ENCODE measurements at regions not wholly inside any gene's neighbourhood (a gene's known extent, or its start where the extent isn't known, plus 50 kb on each side); places are given as distances from the start of the nearest gene placed in this dataset.

GRCh38 chr2:18325118-18325517 lies 235.3 kb downstream of the RDH14 start:
- H3K9ac ChIP-seq = no peak overlapping the region
- no peak overlapping the region for H2AFZ ChIP-seq
- no peaks in the 10 kb centered on the region for H3K9me3 ChIP-seq (ENCODE audit: control insufficient read depth, low read length)
- no peaks in the 10 kb centered on the region for H3K79me2 ChIP-seq
- no peaks in the 10 kb centered on the region for H3K27me3 ChIP-seq (ENCODE audit: control insufficient read depth, insufficient read depth, low read length)
- no peaks in the 10 kb centered on the region for H3K4me1 ChIP-seq
- H3K4me3 ChIP-seq (ENCODE audit: low read depth, low read length) = no peak overlapping the region
- no peaks in the 10 kb centered on the region for H3K36me3 ChIP-seq (ENCODE audit: control insufficient read depth, insufficient read depth, low read length)
- no peak for TF ChIP-seq CTCF (IDR thresholded peaks at IDR 0.05)
- H3K4me2 ChIP-seq (ENCODE audit: low read length) = no peak overlapping the region
- no peak overlapping the region for H3K27ac ChIP-seq

GRCh38 chr2:18319987-18320386 lies 240.5 kb downstream of the RDH14 start:
- no peaks in the 10 kb centered on the region for H3K9me3 ChIP-seq (ENCODE audit: control insufficient read depth, low read length)
- no peaks in the 10 kb centered on the region for H3K27me3 ChIP-seq (ENCODE audit: control insufficient read depth, insufficient read depth, low read length)
- no peak overlapping the region for H3K9ac ChIP-seq

GRCh38 chr2:18317017-18317416 lies 243.4 kb downstream of the RDH14 start:
- Histone ChIP-seq H3K79me2 (no peaks in the 10 kb centered on the region), H3K27ac (no peak overlapping the region), H3K27me3 (ENCODE audit: control insufficient read depth, insufficient read depth, low read length) (no peaks in the 10 kb centered on the region), H3K4me3 (ENCODE audit: low read depth, low read length) (no peak overlapping the region), H3K4me1 (no peaks in the 10 kb centered on the region), H3K9me3 (ENCODE audit: control insufficient read depth, low read length) (no peaks in the 10 kb centered on the region), H3K9ac (no peak overlapping the region), H3K36me3 (ENCODE audit: control insufficient read depth, insufficient read depth, low read length) (no peaks in the 10 kb centered on the region), H3K4me2 (ENCODE audit: low read length) (no peak overlapping the region), H2AFZ (no peak overlapping the region)
- TF ChIP-seq CTCF (IDR thresholded peaks at IDR 0.05) = no peak

More at GRCh38 chr2:18319987-18320386, 240.5 kb downstream of the RDH14 start:
- Histone ChIP-seq H2AFZ (no peak overlapping the region), H3K79me2 (no peaks in the 10 kb centered on the region), H3K4me3 (ENCODE audit: low read depth, low read length) (no peak overlapping the region), H3K36me3 (ENCODE audit: control insufficient read depth, insufficient read depth, low read length) (no peaks in the 10 kb centered on the region), H3K4me2 (ENCODE audit: low read length) (no peak overlapping the region), H3K27ac (no peak overlapping the region), H3K4me1 (no peaks in the 10 kb centered on the region)
- no peak for TF ChIP-seq CTCF (IDR thresholded peaks at IDR 0.05)

- H3K4me2 ChIP-seq (ENCODE audit: low read length) = no peak overlapping the region
- no peak for TF ChIP-seq CTCF (IDR thresholded peaks at IDR 0.05)
- no peaks in the 10 kb centered on the region for H3K36me3 ChIP-seq (ENCODE audit: control insufficient read depth, insufficient read depth, low read length)
- H2AFZ ChIP-seq = no peak overlapping the region
- H3K27me3 ChIP-seq (ENCODE audit: control insufficient read depth, insufficient read depth, low read length) = no peaks in the 10 kb centered on the region
- no peak overlapping the region for H3K4me3 ChIP-seq (ENCODE audit: low read depth, low read length)
- no peaks in the 10 kb centered on the region for H3K79me2 ChIP-seq
- no peaks in the 10 kb centered on the region for H3K9me3 ChIP-seq (ENCODE audit: control insufficient read depth, low read length)
- no peak overlapping the region for H3K27ac ChIP-seq
- H3K9ac ChIP-seq = no peak overlapping the region
- H3K4me1 ChIP-seq = no peaks in the 10 kb centered on the region
These were observed 247.6 kb downstream of the RDH14 start for GRCh38 chr2:18312818-18313217.

- no peaks in the 10 kb centered on the region for H3K36me3 ChIP-seq (ENCODE audit: control insufficient read depth, insufficient read depth, low read length)
- H3K27me3 ChIP-seq (ENCODE audit: control insufficient read depth, insufficient read depth, low read length) = no peaks in the 10 kb centered on the region
- no peak overlapping the region for H3K9ac ChIP-seq
- H3K4me2 ChIP-seq (ENCODE audit: low read length) = no peak overlapping the region
- H2AFZ ChIP-seq = no peak overlapping the region
- H3K79me2 ChIP-seq = no peaks in the 10 kb centered on the region
- TF ChIP-seq CTCF (IDR thresholded peaks at IDR 0.05) = no peak
- no peak overlapping the region for H3K27ac ChIP-seq
- H3K9me3 ChIP-seq (ENCODE audit: control insufficient read depth, low read length) = no peaks in the 10 kb centered on the region
- H3K4me1 ChIP-seq = no peaks in the 10 kb centered on the region
- no peak overlapping the region for H3K4me3 ChIP-seq (ENCODE audit: low read depth, low read length)
These were observed 248.8 kb downstream of the RDH14 start for GRCh38 chr2:18311420-18312195.

Data from parathyroid adenoma (tissue), 2 donors.